Kidney epithelial cell (primary cell): ENCODE measurements at regions not wholly inside any gene's neighbourhood (a gene's known extent, or its start where the extent isn't known, plus 50 kb on each side); places are given as distances from the start of the nearest gene placed in this dataset.

Source experiments
- DNase-seq: peaks from one replicate; pipeline ENCODE4 v3.0.0-alpha.2; 2010; ENCODE audit warnings: low read depth
- H3K27me3 ChIP-seq: 2 replicates; pipeline ENCODE4 v1.6.0; 2011; ENCODE audit warnings: low read length; ENCODE audit not compliant: control insufficient read depth, insufficient read depth
- H3K36me3 ChIP-seq: 2 replicates; pipeline ENCODE4 v1.5.1; 2011; ENCODE audit warnings: low read length; ENCODE audit not compliant: control insufficient read depth, insufficient read depth
- H3K4me3 ChIP-seq: 2 replicates; pipeline ENCODE4 v1.5.1; 2011; ENCODE audit warnings: low read depth, mild to moderate bottlenecking, control low read depth, low read length
- TF ChIP-seq, protein P1 (sequence below): IDR thresholded peaks from 2 replicates; pipeline ENCODE4 v1.5.1; 2011; ENCODE audit warnings: mild to moderate bottlenecking, moderate library complexity, low read length, control low read depth, inconsistent platforms; ENCODE audit not compliant: insufficient read depth, poor library complexity, severe bottlenecking

DNA sequence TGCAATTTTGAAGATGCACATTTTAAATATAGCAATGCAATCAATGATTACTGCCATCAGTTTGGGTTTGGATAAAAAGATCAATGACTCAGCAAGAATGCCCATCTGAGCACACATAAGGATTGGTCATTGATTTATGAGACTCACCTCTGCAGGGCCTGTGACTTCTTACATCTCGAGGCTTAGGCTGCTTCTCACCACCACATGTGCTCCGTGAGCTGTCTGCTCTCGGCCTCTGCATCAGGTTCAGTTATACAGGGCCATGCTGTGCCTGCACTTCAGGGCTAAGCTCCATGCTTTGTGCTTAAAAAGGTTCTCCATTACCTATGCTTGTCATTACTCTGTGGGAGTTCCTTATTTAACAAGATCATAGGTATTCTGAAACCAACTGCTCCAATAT is 887.5 kb downstream of the DIPK2A start:
- Histone ChIP-seq H3K4me3 (no peak overlapping the region), H3K36me3 (no peaks in the 10 kb centered on the region), H3K27me3 (no peaks in the 10 kb centered on the region)
- TF ChIP-seq, protein P1, sequence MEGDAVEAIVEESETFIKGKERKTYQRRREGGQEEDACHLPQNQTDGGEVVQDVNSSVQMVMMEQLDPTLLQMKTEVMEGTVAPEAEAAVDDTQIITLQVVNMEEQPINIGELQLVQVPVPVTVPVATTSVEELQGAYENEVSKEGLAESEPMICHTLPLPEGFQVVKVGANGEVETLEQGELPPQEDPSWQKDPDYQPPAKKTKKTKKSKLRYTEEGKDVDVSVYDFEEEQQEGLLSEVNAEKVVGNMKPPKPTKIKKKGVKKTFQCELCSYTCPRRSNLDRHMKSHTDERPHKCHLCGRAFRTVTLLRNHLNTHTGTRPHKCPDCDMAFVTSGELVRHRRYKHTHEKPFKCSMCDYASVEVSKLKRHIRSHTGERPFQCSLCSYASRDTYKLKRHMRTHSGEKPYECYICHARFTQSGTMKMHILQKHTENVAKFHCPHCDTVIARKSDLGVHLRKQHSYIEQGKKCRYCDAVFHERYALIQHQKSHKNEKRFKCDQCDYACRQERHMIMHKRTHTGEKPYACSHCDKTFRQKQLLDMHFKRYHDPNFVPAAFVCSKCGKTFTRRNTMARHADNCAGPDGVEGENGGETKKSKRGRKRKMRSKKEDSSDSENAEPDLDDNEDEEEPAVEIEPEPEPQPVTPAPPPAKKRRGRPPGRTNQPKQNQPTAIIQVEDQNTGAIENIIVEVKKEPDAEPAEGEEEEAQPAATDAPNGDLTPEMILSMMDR, result no peak
- no peak for DNase-seq

DNA sequence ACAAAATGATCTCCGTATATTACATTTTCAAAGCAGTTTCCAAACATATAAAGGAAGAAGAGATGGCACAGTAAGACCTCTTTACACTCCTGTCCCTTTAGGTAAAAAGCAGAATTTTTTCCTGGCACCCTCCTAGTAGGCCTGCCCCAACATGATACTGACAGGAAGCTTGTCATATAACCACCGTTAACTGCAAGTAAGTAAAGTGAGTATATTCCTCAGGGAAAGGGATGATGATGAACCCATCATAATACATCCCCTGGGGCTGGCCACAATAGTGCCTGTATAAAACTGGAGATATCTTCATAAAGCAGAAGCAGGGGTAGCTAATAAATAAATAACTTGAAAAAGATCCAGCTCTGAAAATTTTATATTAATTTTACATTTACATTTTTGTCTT is 893.0 kb downstream of the DIPK2A start:
- no peak for DNase-seq
- Histone ChIP-seq H3K4me3 (no peak overlapping the region), H3K27me3 (no peaks in the 10 kb centered on the region), H3K36me3 (no peaks in the 10 kb centered on the region)
- TF ChIP-seq, protein P1, result no peak

DNA sequence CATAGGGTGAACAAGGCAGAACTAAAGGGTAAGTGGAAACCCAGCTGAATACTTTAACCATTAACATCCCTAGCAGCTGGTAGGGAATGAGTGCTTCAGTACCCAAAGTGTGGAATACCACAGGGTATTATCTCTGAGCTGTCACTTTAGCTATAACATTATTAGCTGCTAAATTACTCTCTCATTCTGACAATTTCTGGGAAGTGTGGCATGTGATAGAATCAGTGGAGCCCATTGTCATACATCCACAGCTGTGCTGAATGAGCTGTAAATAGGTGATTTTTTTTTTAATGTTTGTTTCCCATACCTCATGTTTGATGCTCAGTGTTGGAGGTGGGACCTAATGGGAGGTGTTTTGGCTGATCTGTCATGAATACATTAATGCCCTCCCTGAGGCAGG is 894.3 kb downstream of the DIPK2A start:
- no peak for DNase-seq
- Histone ChIP-seq H3K27me3 (no peaks in the 10 kb centered on the region), H3K4me3 (no peak overlapping the region), H3K36me3 (no peaks in the 10 kb centered on the region)
- TF ChIP-seq, protein P1, result no peak

DNA sequence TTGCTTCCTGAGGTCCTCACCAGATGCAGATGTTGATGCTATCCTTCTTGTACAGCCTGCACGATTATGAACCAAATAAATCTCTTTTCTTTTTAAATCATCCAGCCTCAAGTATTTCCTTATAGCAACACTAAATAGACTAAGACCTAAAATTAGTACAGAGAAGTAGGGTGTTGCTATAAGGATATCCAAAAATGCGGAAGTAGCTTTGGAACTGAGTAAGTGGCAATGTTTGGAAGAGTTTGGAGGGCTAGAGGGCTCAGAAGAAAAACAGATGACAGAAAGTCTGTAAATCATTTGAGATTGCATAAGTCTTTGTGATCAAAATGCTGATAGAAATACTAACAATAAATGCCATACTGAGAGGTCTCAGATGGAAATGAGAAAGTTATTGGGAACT is 894.9 kb downstream of the DIPK2A start:
- TF ChIP-seq, protein P1, result no peak

DNA sequence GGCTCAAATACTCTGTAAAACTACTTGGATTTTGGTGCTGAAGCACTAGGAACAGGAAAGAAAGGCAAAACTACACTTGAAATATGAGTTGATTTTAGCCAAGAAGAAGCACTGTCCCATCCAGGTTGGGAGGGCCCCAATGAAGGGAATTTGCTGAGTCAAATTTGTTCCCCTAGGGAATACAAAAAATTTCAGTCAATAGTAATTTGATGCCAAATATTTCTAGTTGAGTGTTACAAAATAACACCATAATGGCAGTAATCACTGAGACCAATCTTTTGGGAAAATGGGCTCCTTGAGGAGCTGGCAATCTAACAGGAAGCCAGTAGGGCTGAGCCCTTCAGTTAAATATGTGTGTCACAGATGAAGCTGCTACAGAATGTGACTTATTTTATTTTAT is 896.9 kb downstream of the DIPK2A start:
- TF ChIP-seq, protein P1, result no peak
- no peak overlapping the region for H3K4me3 ChIP-seq

More for the DNA sequence above, 894.9 kb downstream of the DIPK2A start:
- Histone ChIP-seq H3K27me3 (no peaks in the 10 kb centered on the region), H3K36me3 (no peaks in the 10 kb centered on the region), H3K4me3 (no peak overlapping the region)
- no peak for DNase-seq

DNA sequence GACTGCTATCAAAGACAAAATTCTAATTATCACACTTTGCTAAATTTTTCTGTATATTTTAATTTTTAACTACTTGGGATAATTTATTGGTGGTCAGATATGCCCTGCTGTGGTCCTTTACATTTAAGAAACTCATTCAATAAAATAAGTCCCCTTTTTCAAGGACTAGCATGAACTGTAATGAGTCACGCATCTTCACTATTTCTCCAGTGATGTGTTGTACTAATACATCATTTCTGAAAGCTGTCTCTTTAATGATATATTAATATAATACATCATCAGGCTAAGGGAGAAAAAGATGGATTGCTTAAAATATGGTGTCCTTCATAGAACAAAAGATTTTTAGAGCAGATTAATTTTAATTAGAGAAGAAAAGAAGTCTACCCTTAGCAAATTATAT is 901.4 kb downstream of the DIPK2A start:
- TF ChIP-seq, protein P1, result no peak
- DNase-seq, result no peak

More for the DNA sequence above, 896.9 kb downstream of the DIPK2A start:
- Histone ChIP-seq H3K27me3 (no peaks in the 10 kb centered on the region), H3K36me3 (no peaks in the 10 kb centered on the region)
- no peak for DNase-seq

More for the DNA sequence above, 901.4 kb downstream of the DIPK2A start:
- H3K4me3 ChIP-seq, result no peak overlapping the region
- no peaks in the 10 kb centered on the region for H3K36me3 ChIP-seq
- H3K27me3 ChIP-seq, result no peaks in the 10 kb centered on the region
